HCEC 1CT (cell line): ENCODE measurements at regions not wholly inside any gene's neighbourhood (a gene's known extent, or its start where the extent isn't known, plus 50 kb on each side); places are given as distances from the start of the nearest gene placed in this dataset.
"Not testable (repeated sequence)": the region's sequence is repeated elsewhere in the genome, so short reads cannot be mapped to it uniquely, and the experiment has no call there.

Experiments
- DNase-seq: peaks from one replicate; pipeline ENCODE4 v3.0.0-alpha.2; 2017

DNA sequence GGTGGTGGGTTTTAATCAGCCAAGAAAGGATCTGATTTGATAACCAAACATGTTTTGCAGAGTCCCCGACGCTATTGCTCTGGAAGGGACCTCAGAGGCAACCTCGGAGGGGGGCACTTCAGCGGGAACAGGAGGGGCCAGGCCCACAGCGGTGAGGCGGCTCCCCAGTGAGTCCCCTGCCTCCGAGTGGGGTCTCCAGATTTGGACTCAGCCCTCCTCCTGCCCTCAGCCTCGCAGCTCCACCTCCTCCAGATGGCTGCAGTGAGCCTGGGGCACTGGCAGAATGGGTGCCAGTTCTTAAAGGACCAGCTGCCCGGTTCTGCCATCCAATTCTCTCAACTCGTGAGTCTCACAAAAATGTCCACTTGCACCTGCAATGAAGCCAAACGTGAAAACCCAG is 61.0 kb upstream of the NANOS1 start:
- DNase-seq, result no peak

DNA sequence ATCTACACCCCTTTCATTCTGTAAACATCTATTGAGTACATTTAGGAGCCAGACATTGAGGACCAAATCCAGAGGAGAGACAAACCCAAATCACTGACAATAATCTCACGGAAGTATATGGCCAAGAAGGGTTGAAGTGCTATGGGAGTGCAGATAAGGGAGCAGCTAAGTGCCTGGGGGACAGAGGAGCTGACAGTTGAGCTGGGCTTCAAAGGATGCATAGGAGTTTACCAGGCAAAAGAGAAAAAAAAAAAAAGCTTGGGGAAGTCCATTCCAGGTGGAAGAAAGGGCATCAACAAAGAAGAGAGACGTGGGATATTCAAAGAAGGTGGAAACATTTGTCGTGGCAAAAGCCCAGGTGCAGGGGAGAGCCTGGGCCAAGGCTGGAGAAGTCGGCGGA is 60.5 kb upstream of the NANOS1 start:
- no peak for DNase-seq

DNA sequence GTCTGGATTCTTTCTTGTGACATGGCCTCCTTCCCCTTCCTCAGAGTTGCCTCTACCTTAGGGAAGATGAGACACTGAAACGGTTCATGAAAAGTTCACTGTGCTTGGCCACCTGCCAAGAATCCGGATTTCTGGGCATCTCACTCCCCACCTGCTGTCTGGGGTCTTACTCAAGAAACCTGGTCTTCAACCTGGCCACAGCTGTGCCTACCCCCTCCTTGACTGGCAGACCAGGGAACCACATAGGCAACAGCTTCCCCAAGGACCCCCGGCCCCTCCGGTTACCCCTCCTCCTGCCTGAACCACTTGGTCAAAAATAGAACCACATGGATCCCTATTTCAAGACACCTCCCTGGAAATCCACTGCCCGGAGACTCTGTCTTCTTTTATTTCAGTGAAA is 58.7 kb upstream of the NANOS1 start:
- no peak for DNase-seq

GRCh38 chr10:118971187-118971586 is 58.3 kb upstream of the NANOS1 start:
- DNase-seq, result no peak

- DNase-seq, result no peak
Observed at GRCh38 chr10:118971876-118972275, 57.6 kb upstream of the NANOS1 start.

- no peak for DNase-seq
Observed at GRCh38 chr10:118973744-118974143, 55.8 kb upstream of the NANOS1 start.

DNA sequence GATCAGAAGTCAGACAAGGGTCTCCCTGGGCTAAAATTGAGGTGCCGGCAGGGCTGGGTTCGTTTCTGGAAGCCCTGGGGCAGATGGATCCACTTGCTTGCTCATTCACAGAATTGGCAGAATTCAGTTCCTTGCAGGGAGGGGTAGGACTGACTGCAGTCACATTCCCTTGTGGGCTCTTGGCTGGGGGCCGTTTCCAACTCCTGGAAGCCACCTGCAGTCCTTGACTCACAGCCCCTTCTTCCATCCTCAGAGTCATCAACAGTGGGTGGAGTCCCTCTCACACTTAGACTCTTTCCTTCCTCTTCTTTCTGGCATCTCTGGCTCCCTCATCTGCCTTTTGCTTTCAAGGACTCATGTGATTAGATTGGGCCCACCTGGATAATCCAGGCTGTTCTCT is 54.6 kb upstream of the NANOS1 start:
- no peak for DNase-seq

GRCh38 chr10:118976219-118976618 is 53.3 kb upstream of the NANOS1 start:
- not testable (repeated sequence) for DNase-seq

- no peak for DNase-seq
Observed at GRCh38 chr10:118977022-118977599, 52.4 kb upstream of the NANOS1 start.

DNA sequence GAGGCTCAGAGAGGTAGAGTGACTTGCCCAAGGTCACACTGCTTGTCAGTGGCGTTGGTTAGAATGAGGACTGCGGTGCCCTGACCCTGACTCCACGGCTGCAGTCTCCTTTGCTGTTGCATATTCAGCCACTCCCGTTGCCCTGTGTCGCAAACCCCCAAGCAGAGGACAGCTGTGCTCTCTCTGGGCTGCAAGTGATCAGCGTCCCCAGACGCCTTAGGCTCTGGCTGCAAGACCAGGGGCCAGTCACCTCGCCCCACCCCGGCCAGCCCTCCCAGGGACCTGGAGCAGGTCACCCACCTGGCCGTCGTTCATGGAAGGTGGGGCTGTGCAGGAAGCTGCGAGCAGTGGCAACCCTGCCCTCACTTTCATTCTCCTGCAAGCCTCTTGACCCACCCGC is 51.7 kb upstream of the NANOS1 start:
- no peak for DNase-seq

DNA sequence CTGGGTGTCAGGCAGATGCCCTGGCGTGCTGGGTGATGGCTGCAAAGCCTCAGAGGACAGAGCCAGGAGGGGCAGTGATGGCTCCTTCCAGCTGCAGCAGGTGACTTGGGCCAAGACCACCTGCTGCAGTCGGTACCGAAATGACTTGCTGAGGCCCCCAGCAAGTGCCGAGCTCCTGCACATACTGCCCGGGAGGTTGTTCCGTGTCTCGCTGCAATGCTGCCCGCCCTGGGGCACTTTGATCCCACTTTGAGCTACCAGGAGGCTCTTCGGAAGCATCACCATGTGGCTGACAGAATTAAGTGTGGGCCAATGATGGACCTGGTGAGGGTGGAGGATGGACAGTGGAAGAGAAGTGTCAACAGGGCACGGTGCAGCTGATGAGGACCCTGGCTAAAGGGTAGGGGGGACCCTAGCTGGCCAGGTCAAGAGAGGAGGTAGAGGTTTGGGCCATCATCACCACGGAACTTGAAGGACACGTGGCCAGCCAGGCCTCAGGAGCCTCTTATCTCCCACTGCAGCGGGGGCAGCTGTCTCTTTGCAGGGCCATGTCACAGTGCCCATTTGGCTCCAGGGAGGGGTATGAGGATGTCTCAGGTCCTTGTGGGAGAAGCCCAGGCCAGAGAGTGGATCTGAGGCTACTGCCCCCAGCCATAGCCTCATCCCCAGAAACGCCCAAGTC is 51.1 kb upstream of the NANOS1 start:
- no peak for DNase-seq

- no peak for DNase-seq
Observed at GRCh38 chr10:118978998-118979350, 50.5 kb upstream of the NANOS1 start.

DNA sequence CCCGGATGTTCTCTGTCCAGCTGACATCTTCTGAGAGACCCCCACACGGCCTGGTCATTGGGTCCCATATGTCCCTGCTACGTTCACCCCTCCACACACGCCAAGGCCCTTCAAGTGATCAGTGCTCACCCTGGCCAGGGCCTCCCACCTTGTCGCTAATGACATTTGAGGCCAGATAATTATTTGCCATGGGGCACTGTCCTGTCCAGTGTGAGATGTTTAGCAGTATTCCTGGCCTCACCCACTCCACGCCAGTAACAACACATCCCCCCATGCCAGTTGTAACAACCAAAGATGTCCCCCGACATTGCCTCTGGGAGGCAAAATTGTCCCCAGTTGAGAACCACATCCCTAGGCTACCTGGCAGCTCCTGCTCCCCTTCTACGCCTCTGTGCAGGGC is 49.9 kb upstream of the NANOS1 start:
- no peak for DNase-seq
